PC-9 (cell line): ENCODE measurements at regions not wholly inside any gene's neighbourhood (a gene's known extent, or its start where the extent isn't known, plus 50 kb on each side); places are given as distances from the start of the nearest gene placed in this dataset.

Source experiments
- BruUV-seq: library from RNA; stranded (reverse); fragments of 400-500 nt; replicated peaks from 2 replicates; lab custom pipeline; 2021; lab: Mats Ljungman, UMichigan
- CTCF ChIA-PET: fragments of 300-600 bp; sonication (Branson Sonifier 250); formaldehyde crosslinking; loops from one replicate; lab custom pipeline; 2022; ENCODE audit warnings: antibody characterized with exemption; lab: Charles Lee
- POLR2A ChIA-PET: fragments of 300-600 bp; sonication (Branson Sonifier 250); formaldehyde crosslinking; loops from one replicate; lab custom pipeline; 2022; ENCODE audit warnings: antibody characterized with exemption; ENCODE audit not compliant: unreplicated experiment; lab: Charles Lee
- DNase-seq, 2 experiments: peaks; one replicate each; pipeline versions ENCODE4 v3.0.0 to v3.0.0-alpha.2; 2015 to 2022; ENCODE audit warnings: mixed read lengths in 1 of 2
- H2AFZ ChIP-seq: fragments of 200-600 bp; sonication (generic); 2 replicates; pipeline ENCODE4 v1.8.1; 2017; ENCODE audit warnings: antibody characterized with exemption
- H3F3A ChIP-seq: fragments of 200-600 bp; sonication (generic); 2 replicates; pipeline ENCODE4 v1.8.1; 2017; ENCODE audit warnings: antibody characterized with exemption, mild to moderate bottlenecking, low read depth; ENCODE audit not compliant: insufficient read depth
- H3K27ac ChIP-seq: fragments of 200-600 bp; sonication (generic); 2 replicates; pipeline ENCODE4 v1.6.1; 2016; ENCODE audit warnings: mixed run types
- H3K27me3 ChIP-seq: fragments of 200-600 bp; sonication (generic); 2 replicates; pipeline ENCODE4 v1.6.1; 2016; ENCODE audit warnings: low read depth, mixed run types; ENCODE audit not compliant: insufficient read depth
- H3K36me3 ChIP-seq: fragments of 200-600 bp; sonication (generic); 2 replicates; pipeline ENCODE4 v1.6.1; 2016; ENCODE audit warnings: low read depth, mixed run types
- H3K4me1 ChIP-seq: fragments of 200-600 bp; sonication (generic); replicated peaks from 2 replicates; pipeline ENCODE4 v1.6.1; 2016; ENCODE audit warnings: mixed run types; ENCODE audit not compliant: insufficient read depth
- H3K4me2 ChIP-seq: fragments of 200-600 bp; sonication (generic); 2 replicates; pipeline ENCODE4 v1.6.1; 2017; ENCODE audit warnings: mixed run types
- H3K4me3 ChIP-seq: fragments of 200-600 bp; sonication (generic); 2 replicates; pipeline ENCODE4 v1.6.1; 2016; ENCODE audit warnings: mixed run types
- H3K79me2 ChIP-seq: fragments of 200-600 bp; sonication (generic); 2 replicates; pipeline ENCODE4 v1.6.1; 2017; ENCODE audit warnings: low read depth, mixed run types
- H3K9me2 ChIP-seq: fragments of 200-600 bp; sonication (generic); 2 replicates; pipeline ENCODE4 v1.8.1; 2017; ENCODE audit warnings: mild to moderate bottlenecking; ENCODE audit not compliant: insufficient read depth
- H3K9me3 ChIP-seq: fragments of 200-600 bp; sonication (generic); 2 replicates; pipeline ENCODE4 v1.8.1; 2016; ENCODE audit warnings: low read depth; ENCODE audit not compliant: insufficient read depth
- H4K20me1 ChIP-seq: fragments of 200-600 bp; sonication (generic); 2 replicates; pipeline ENCODE4 v1.8.1; 2017; ENCODE audit not compliant: insufficient read depth
- EZH2 ChIP-seq: fragments of 200-600 bp; sonication (generic); IDR thresholded peaks from 2 replicates; pipeline ENCODE4 v1.8.0; 2017; ENCODE audit warnings: antibody characterized with exemption, low read depth
- intact Hi-C: fragments of 100-400 bp; cut with micrococcal nuclease; formaldehyde crosslinking; loops from one replicate; pipeline ENCODE4 v1.10.0; 2022; ENCODE audit not compliant: unreplicated experiment
- TF ChIP-seq, protein P1 (sequence below): fragments of 200-600 bp; sonication (generic); conservative IDR thresholded peaks from 2 replicates; pipeline ENCODE4 v1.6.1; 2017; ENCODE audit warnings: mixed run types, antibody characterized with exemption, mild to moderate bottlenecking, moderate library complexity

DNA sequence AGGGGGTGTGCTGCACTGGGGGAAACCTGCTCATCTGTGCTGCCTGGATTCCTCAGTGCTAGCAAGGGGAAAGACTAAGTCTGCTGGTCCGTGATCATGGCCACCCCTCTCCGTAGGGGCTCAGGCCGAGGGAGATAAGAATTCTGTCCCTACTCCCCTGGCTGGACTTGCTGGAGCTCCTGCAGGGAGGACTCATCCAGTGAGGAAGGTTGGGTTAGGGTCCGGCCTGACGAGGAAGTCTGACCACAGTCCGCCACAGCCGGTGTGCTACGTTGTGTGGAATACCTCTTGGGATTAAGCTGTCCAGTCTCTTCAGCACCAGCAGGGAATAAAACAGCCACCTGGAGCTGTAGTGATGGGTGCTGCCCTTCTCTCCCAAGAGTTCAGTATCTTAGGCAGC lies 1309.1 kb upstream of the CADM2 start:
- H4K20me1 ChIP-seq: no peaks in the 10 kb centered on the region; the same call in 1 of the 2 replicates
- no peaks in the 10 kb centered on the region for H3F3A ChIP-seq
- POLR2A ChIA-PET: no interaction called here
- H3K27me3 ChIP-seq: no peaks in the 10 kb centered on the region
- CTCF ChIA-PET: no interaction called here
- no peak overlapping the region for H3K4me3 ChIP-seq
- no peaks in the 10 kb centered on the region for H3K4me1 ChIP-seq
- H3K4me2 ChIP-seq: no peak overlapping the region
- DNase-seq: no peak
- H3K27ac ChIP-seq: no peak overlapping the region
- no TSS peak for BruUV-seq
- TF ChIP-seq EZH2: no peak
- no peak overlapping the region for H2AFZ ChIP-seq
- no peaks in the 10 kb centered on the region for H3K79me2 ChIP-seq
- H3K36me3 ChIP-seq: no peaks in the 10 kb centered on the region
- peaks cover 4% of the 10 kb centered on the region; the same call in 1 of the 2 replicates for H3K9me2 ChIP-seq
- intact Hi-C loops: no loop called here
- H3K9me3 ChIP-seq: no peaks in the 10 kb centered on the region

DNA sequence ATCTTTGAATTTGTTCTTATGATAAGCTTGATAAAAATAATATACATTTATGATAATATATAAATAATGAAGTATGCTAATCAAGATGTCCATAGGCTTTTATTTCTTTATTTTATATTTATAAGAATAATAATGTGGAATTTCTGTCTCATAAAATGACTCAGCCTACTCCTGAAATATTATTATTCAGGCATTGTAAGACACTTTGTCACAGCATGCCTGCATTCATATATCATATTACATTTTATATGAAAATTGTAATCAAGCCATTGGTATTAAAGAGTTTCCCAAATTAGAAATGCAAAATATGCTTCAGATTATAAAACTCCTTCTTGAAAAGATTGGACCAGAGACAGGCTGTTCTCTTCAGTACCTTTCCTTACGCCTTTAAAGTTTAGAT lies 1303.7 kb upstream of the CADM2 start:
- DNase-seq: no peak
- Histone ChIP-seq H3K4me1 (no peaks in the 10 kb centered on the region), H3K27ac (no peak overlapping the region), H3K4me2 (no peak overlapping the region), H4K20me1 (no peaks in the 10 kb centered on the region), H3K9me2 (no peaks in the 10 kb centered on the region), H3K4me3 (no peak overlapping the region), H3K9me3 (no peaks in the 10 kb centered on the region), H2AFZ (no peak overlapping the region), H3K79me2 (no peaks in the 10 kb centered on the region), H3K36me3 (no peaks in the 10 kb centered on the region), H3K27me3 (no peaks in the 10 kb centered on the region), H3F3A (no peaks in the 10 kb centered on the region)
- ChIA-PET POLR2A (no interaction called here), CTCF (no interaction called here)
- TF ChIP-seq, protein P1, sequence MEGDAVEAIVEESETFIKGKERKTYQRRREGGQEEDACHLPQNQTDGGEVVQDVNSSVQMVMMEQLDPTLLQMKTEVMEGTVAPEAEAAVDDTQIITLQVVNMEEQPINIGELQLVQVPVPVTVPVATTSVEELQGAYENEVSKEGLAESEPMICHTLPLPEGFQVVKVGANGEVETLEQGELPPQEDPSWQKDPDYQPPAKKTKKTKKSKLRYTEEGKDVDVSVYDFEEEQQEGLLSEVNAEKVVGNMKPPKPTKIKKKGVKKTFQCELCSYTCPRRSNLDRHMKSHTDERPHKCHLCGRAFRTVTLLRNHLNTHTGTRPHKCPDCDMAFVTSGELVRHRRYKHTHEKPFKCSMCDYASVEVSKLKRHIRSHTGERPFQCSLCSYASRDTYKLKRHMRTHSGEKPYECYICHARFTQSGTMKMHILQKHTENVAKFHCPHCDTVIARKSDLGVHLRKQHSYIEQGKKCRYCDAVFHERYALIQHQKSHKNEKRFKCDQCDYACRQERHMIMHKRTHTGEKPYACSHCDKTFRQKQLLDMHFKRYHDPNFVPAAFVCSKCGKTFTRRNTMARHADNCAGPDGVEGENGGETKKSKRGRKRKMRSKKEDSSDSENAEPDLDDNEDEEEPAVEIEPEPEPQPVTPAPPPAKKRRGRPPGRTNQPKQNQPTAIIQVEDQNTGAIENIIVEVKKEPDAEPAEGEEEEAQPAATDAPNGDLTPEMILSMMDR: no peak
- TF ChIP-seq EZH2: no peak
- BruUV-seq: no TSS peak
- intact Hi-C loops: no loop called here

DNA sequence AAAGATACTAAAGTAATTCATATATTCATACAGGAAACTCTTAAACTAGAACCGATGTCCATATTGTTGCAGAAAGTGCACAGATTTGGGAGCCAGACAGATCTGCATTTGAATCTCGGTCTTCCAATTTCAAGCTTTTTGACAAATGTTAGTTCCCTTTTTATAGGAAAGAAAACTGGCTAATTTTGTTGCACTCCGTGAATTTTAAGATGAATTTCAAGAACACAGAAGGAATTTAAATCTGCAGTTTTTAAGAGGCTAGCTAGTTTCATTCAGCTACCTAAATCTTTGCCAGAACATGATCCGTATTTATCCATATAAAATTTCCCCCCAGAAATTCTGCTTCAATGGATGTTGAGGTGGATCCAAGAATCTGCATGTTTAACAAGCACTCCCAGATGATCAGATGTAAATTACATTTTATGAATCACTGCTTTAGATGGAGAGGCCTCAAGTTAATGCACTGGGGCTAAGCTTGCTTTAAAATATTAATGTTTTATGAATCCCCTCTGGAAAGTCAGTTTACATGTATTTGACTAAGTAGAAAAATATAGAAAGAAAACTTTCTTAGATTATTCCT lies 1296.3 kb upstream of the CADM2 start:
- Histone ChIP-seq H3K79me2 (no peaks in the 10 kb centered on the region), H3K36me3 (no peaks in the 10 kb centered on the region), H4K20me1 (no peaks in the 10 kb centered on the region), H3K27me3 (no peaks in the 10 kb centered on the region), H3K4me2 (no peak overlapping the region), H3F3A (no peaks in the 10 kb centered on the region), H2AFZ (peak overlapping the region; percentile 23; the same call in 1 of the 2 replicates), H3K27ac (no peak overlapping the region), H3K4me1 (no peaks in the 10 kb centered on the region), H3K4me3 (no peak overlapping the region), H3K9me2 (no peaks in the 10 kb centered on the region), H3K9me3 (no peaks in the 10 kb centered on the region)
- intact Hi-C loops: no loop called here
- ChIA-PET CTCF (no interaction called here), POLR2A (no interaction called here)
- no peak for TF ChIP-seq EZH2
- TF ChIP-seq, protein P1: no peak
- no TSS peak for BruUV-seq
- no peak for DNase-seq

DNA sequence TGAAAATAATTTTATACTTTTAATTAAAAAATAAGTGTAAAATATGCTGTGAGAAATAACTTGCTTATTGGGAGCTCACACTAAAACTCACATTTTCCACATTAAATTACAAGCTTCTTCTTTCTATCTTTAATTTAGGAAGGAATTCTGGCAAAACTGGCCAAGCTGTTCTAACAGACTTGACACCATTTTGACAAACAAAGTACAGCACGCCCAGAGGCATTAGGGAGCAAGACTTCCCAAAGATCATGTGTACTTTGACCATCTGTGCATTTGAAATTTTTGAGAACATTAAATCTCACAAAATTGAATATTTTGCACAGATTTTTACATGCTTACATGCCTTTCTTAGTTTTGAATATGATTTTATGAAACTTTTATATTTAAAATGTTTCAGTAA lies 1288.4 kb upstream of the CADM2 start:
- BruUV-seq: no TSS peak
- intact Hi-C loops: no loop called here
- H4K20me1 ChIP-seq: no peaks in the 10 kb centered on the region
- H2AFZ ChIP-seq: no peak overlapping the region
- H3K27ac ChIP-seq: no peak overlapping the region
- H3K4me1 ChIP-seq: no peaks in the 10 kb centered on the region
- H3K4me3 ChIP-seq: no peak overlapping the region
- ChIA-PET POLR2A (no interaction called here), CTCF (no interaction called here)
- H3K27me3 ChIP-seq: no peaks in the 10 kb centered on the region
- no peaks in the 10 kb centered on the region for H3K9me2 ChIP-seq
- H3K36me3 ChIP-seq: no peaks in the 10 kb centered on the region
- H3F3A ChIP-seq: no peaks in the 10 kb centered on the region
- no peaks in the 10 kb centered on the region for H3K79me2 ChIP-seq
- TF ChIP-seq, protein P1: no peak
- TF ChIP-seq EZH2: no peak
- no peak for DNase-seq
- no peaks in the 10 kb centered on the region for H3K9me3 ChIP-seq
- no peak overlapping the region for H3K4me2 ChIP-seq
